Heart right ventricle (tissue), 16 donors: ENCODE measurements at regions not wholly inside any gene's neighbourhood (a gene's known extent, or its start where the extent isn't known, plus 50 kb on each side); places are given as distances from the start of the nearest gene placed in this dataset.

Source experiments
- ATAC-seq, 8 donors: fragments of 200-7000 bp; cut with Tn5 transposase; one replicate each; pipeline ENCODE4 v1.9.1; 2020; ENCODE audit warnings: mild to moderate bottlenecking in 8 of 8, moderate library complexity in 8 of 8, moderate number of reproducible peaks in 1 of 8
- DNase-seq, 2 donors: peaks; one replicate each; pipeline ENCODE4 v3.0.0-alpha.2; 2020
- H3K27ac ChIP-seq, 10 donors: fragments of 200-600 bp; sonication (generic) in 2 of 10; one replicate each; pipeline versions ENCODE4 v1.5.0 to v1.8.0; 2020 to 2022; ENCODE audit warnings: mild to moderate bottlenecking in 3 of 10
- H3K27me3 ChIP-seq, 7 donors: fragments of 200-600 bp; one replicate each; pipeline ENCODE4 v1.8.0; 2021 to 2022; ENCODE audit warnings: mild to moderate bottlenecking in 2 of 7
- H3K36me3 ChIP-seq, 9 donors: fragments of 200-600 bp; sonication (generic) in 1 of 9; one replicate each; pipeline versions ENCODE4 v1.5.0 to v1.8.0; 2020 to 2022; ENCODE audit warnings: mild to moderate bottlenecking in 2 of 9
- H3K4me1 ChIP-seq, 9 donors: fragments of 200-600 bp; sonication (generic) in 1 of 9; one replicate each; pipeline versions ENCODE4 v1.5.0 to v1.8.0; 2020 to 2022; ENCODE audit warnings: mild to moderate bottlenecking in 4 of 9
- H3K4me3 ChIP-seq, 10 donors: fragments of 200-600 bp; sonication (generic) in 2 of 10; one replicate each; pipeline versions ENCODE4 v1.5.0 to v1.8.0; 2020 to 2022; ENCODE audit warnings: mild to moderate bottlenecking in 7 of 10, moderate library complexity in 2 of 10
- H3K9me3 ChIP-seq, 11 donors: fragments of 200-600 bp in 10 of 11; sonication (generic) in 2 of 11; one replicate each; pipeline versions ENCODE4 v1.5.0 to v1.8.0; 2013 to 2022; ENCODE audit warnings: mild to moderate bottlenecking in 2 of 11, control low read depth in 1 of 11, moderate library complexity in 1 of 11
- WGBS, 2 donors: extraction: QIAGEN DNeasy Blood & Tissue Kit; methylation state at CpG; one replicate each; pipeline ENCODE4 v1.1.7; 2013; ENCODE audit warnings: inconsistent platforms in 1 of 2; 5-methylcytosine and 5-hydroxymethylcytosine counted together
- intact Hi-C, 10 donors: fragments of 100-400 bp; cut with DNase I; formaldehyde crosslinking; loops; one replicate each; pipeline versions ENCODE4 v1.11.1 to v1.14.2; 2022
- TF ChIP-seq, protein P1 (sequence below), 9 donors: fragments of 200-600 bp; sonication (generic) in 2 of 9; IDR thresholded peaks; one replicate each; pipeline versions ENCODE4 v1.5.0 to v1.8.0; 2021 to 2022; ENCODE audit warnings: antibody characterized with exemption in 9 of 9, mild to moderate bottlenecking in 5 of 9, moderate library complexity in 1 of 9
- donor health status: Arrhythmogenic right ventricular cardiomyopathy.
- donor health status: ischemic (EF 13 %, LVEDD 7.1; RV severe dilation, severe dysfunction).
- donor health status: healthy with polysubstance abuse.
- donor health status: DM: no; HTN: yes; CAD: no.
- donor health status: DM: no; HTN: no; CAD: no.
- donor health status: ischemic (EF 25% LVEDD 6.9; RV normal size, moderate dysfunction).
- donor health status: ischemic (EF 25% LVEDD 5.7; RV mildly dilated, moderate dysfunction).
- donor health status: healthy.
- donor health status: DM: yes; HTN: yes; CAD: no.
- donor health status: Ischemic cardiomyopathy.
- donor health status: ischemic (EF 35%, LVEDD 5.7; RV mildly dilated, moderate dysfunction).
- donor health status: nonischemic (EF 11% LVEDD 7.7; RV severe dilation, severe dysfunction).
- donor health status: DM: yes; HTN: yes; CAD: no.
- donor health status: PGD.
- donor health status: ischemic (EF 29% LVEDD 5.4; RV normal size, mild dysfunction).
- donor health status: nonischemic (EF 23%, LVEDD 6.1; RV moderate dilation, normal function).

- Histone ChIP-seq H3K4me1 (no peaks in the 10 kb centered on the region), H3K27me3 (no peaks in the 10 kb centered on the region), H3K4me3 (no peak overlapping the region), H3K36me3 (no peaks in the 10 kb centered on the region), H3K27ac (no peak overlapping the region), H3K9me3 (no peaks in the 10 kb centered on the region)
- ATAC-seq (no peak), DNase-seq (no peak)
- 40 to 41% methylated on average over 19 of the region's 19 CpGs for WGBS, 2 donors
- TF ChIP-seq, protein P1, sequence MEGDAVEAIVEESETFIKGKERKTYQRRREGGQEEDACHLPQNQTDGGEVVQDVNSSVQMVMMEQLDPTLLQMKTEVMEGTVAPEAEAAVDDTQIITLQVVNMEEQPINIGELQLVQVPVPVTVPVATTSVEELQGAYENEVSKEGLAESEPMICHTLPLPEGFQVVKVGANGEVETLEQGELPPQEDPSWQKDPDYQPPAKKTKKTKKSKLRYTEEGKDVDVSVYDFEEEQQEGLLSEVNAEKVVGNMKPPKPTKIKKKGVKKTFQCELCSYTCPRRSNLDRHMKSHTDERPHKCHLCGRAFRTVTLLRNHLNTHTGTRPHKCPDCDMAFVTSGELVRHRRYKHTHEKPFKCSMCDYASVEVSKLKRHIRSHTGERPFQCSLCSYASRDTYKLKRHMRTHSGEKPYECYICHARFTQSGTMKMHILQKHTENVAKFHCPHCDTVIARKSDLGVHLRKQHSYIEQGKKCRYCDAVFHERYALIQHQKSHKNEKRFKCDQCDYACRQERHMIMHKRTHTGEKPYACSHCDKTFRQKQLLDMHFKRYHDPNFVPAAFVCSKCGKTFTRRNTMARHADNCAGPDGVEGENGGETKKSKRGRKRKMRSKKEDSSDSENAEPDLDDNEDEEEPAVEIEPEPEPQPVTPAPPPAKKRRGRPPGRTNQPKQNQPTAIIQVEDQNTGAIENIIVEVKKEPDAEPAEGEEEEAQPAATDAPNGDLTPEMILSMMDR (IDR thresholded peaks at IDR 0.05) = peak in 4 of 9 donors; percentile 15 to 23 (median 20)
- intact Hi-C loops = no loop called here
Measured at GRCh38 chr21:23452384-23453083, 2154.7 kb downstream of the MRPL39 start.

DNA sequence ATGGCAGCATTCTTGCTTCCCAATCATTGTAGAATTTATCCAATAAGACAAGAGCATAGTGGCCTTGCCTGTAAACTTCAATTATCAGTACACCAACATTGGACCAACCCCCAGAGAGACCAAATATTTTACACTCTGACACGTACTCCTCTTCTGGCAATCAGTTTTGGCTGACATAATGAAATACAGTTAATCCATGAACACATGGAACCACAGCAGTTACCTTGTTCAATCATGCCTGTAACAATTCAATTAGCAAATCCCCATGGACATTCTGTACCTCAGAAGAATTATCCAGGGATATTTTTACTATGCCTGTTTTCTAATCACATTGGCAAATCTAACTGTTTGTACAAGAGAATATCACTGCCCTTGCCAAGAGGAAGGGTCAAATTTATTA, 2162.0 kb downstream of the MRPL39 start:
- 52 to 66% methylated on average over 1 of the region's 1 CpG for WGBS, 2 donors
- Histone ChIP-seq H3K9me3 (no peaks in the 10 kb centered on the region), H3K27me3 (no peaks in the 10 kb centered on the region), H3K27ac (no peak overlapping the region), H3K4me1 (no peaks in the 10 kb centered on the region), H3K36me3 (no peaks in the 10 kb centered on the region), H3K4me3 (no peak overlapping the region)
- TF ChIP-seq, protein P1 (IDR thresholded peaks at IDR 0.05) = no peak
- intact Hi-C loops = no loop called here
- ATAC-seq (no peak), DNase-seq (no peak)

GRCh38 chr21:23438081-23438480, 2169.2 kb downstream of the MRPL39 start:
- Histone ChIP-seq H3K27me3 (no peaks in the 10 kb centered on the region), H3K27ac (no peak overlapping the region), H3K36me3 (no peaks in the 10 kb centered on the region), H3K4me3 (no peak overlapping the region), H3K9me3 (peaks cover 0 to 3% (median 0%) of the 10 kb centered on the region in 11 donors), H3K4me1 (no peaks in the 10 kb centered on the region)
- DNase-seq = no peak
- intact Hi-C loops = no loop called here
- ATAC-seq = no peak
- TF ChIP-seq, protein P1 (IDR thresholded peaks at IDR 0.05) = no peak

GRCh38 chr21:23402929-23403520, 2204.3 kb downstream of the MRPL39 start:
- intact Hi-C loops = no loop called here
- Histone ChIP-seq H3K4me3 (no peak overlapping the region), H3K27me3 (no peaks in the 10 kb centered on the region), H3K4me1 (no peaks in the 10 kb centered on the region), H3K9me3 (no peaks in the 10 kb centered on the region), H3K36me3 (no peaks in the 10 kb centered on the region), H3K27ac (no peak overlapping the region)
- TF ChIP-seq, protein P1 (IDR thresholded peaks at IDR 0.05) = no peak
- ATAC-seq (no peak), DNase-seq (no peak)
- WGBS, 2 donors = 62 to 80% methylated on average over 2 of the region's 2 CpGs
